Mesothelial cell of epicardium (in vitro differentiated cells): ENCODE measurements at regions not wholly inside any gene's neighbourhood (a gene's known extent, or its start where the extent isn't known, plus 50 kb on each side); places are given as distances from the start of the nearest gene placed in this dataset.

ENCODE experiments used
- DNase-seq, 2 experiments: peaks; one replicate each; pipeline ENCODE4 v3.0.0; 2021; ENCODE audit warnings: low spot score in 2 of 2; ENCODE audit not compliant: unreplicated experiment in 2 of 2
- H3K27ac Mint-ChIP-seq: 2 replicates; pipeline ENCODE4 v1.8.0; 2021; ENCODE audit warnings: mixed read lengths
- H3K27me3 Mint-ChIP-seq: 2 replicates; pipeline ENCODE4 v1.8.0; 2021; ENCODE audit warnings: low read depth, mixed read lengths
- H3K36me3 Mint-ChIP-seq: 2 replicates; pipeline ENCODE4 v1.8.0; 2021; ENCODE audit warnings: mixed read lengths
- H3K4me1 Mint-ChIP-seq: 2 replicates; pipeline ENCODE4 v1.8.0; 2021; ENCODE audit warnings: mixed read lengths
- H3K4me3 Mint-ChIP-seq: 2 replicates; pipeline ENCODE4 v1.8.0; 2021; ENCODE audit warnings: mild to moderate bottlenecking, moderate library complexity, mixed read lengths
- H3K9me3 Mint-ChIP-seq: 2 replicates; pipeline ENCODE4 v1.8.0; 2021; ENCODE audit warnings: mixed read lengths
- TF ChIP-seq, protein P1 (sequence below): fragments of 200-600 bp; sonication (generic); IDR thresholded peaks from one replicate; pipeline ENCODE4 v1.5.0; 2021; ENCODE audit warnings: antibody characterized with exemption; ENCODE audit not compliant: unreplicated experiment

DNA sequence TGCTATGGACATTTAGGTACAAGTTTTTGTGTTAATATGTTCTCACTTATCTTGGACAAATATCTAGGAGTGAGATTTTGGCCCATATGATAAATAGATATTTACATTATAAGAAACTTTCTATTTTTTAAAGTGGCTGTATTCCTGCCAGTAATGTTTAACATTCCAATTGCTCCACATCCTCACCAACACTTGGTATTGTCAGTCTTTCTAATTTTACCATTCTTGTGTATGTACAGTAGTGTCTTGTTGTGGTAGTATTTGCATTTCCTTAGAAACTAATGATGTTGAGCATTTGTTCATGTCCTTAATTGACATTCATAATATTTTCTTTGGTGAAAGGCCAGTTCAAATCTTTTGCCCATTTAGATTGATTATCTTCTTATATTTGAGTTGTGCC, 171.4 kb upstream of the TSHZ3 start:
- no peak for DNase-seq
- Mint-ChIP-seq H3K27me3 (no peaks in the 10 kb centered on the region), H3K9me3 (peaks cover 14% of the 10 kb centered on the region), H3K27ac (no peak overlapping the region), H3K4me3 (no peak overlapping the region), H3K36me3 (peaks cover 2% of the 10 kb centered on the region), H3K4me1 (peaks cover 36% of the 10 kb centered on the region)
- TF ChIP-seq, protein P1, sequence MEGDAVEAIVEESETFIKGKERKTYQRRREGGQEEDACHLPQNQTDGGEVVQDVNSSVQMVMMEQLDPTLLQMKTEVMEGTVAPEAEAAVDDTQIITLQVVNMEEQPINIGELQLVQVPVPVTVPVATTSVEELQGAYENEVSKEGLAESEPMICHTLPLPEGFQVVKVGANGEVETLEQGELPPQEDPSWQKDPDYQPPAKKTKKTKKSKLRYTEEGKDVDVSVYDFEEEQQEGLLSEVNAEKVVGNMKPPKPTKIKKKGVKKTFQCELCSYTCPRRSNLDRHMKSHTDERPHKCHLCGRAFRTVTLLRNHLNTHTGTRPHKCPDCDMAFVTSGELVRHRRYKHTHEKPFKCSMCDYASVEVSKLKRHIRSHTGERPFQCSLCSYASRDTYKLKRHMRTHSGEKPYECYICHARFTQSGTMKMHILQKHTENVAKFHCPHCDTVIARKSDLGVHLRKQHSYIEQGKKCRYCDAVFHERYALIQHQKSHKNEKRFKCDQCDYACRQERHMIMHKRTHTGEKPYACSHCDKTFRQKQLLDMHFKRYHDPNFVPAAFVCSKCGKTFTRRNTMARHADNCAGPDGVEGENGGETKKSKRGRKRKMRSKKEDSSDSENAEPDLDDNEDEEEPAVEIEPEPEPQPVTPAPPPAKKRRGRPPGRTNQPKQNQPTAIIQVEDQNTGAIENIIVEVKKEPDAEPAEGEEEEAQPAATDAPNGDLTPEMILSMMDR: no peak

DNA sequence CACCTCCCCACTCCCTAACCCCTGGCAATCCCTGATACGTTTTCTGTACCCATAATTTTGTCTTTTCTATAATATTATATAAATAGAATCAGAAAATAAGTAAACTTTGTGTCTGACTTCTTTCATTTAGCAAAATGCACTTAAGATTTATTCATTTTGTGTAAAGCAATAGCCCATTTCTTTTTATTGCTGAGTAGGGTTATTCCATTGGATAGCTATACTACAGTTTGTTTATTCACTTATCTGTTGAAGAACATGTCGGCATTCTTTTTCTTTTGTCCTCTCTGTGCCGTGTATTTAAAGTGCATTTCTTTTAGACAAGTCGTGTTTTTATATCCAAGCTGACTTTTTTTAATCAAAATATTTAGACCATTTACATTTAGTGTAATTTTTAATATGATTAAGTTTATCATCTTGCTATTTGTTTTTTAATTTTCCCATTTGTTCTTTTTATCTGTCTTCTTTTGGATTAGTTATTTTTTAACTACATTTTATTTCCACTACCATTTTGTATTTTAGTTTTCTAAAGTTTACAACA, 176.4 kb upstream of the TSHZ3 start:
- Mint-ChIP-seq H3K9me3 (peaks cover 24% of the 10 kb centered on the region), H3K36me3 (peaks cover 2% of the 10 kb centered on the region), H3K4me1 (peaks cover 2% of the 10 kb centered on the region), H3K27me3 (no peaks in the 10 kb centered on the region), H3K4me3 (no peak overlapping the region), H3K27ac (no peak overlapping the region)
- DNase-seq: no peak
- TF ChIP-seq, protein P1: no peak

DNA sequence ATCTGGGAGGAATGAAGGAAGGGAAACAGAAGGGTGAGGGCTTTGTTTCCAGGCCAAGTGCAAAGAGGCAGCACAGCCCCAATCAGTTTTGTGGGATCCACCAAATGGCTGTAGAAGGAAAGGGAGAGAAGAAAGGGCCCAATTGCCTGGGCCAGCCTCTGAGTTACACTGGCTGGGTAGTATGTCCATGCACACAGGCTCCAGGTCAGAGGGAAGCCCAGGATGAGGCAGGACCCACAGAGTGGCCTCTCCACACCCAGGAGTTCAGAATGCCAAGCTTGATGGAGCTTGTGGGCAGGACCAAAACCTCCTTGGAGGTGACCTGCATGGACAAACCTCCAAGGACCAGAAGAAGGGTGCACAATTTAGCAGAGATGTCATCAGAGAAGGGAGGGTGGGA, 178.2 kb upstream of the TSHZ3 start:
- Mint-ChIP-seq H3K36me3 (peaks cover 2% of the 10 kb centered on the region), H3K4me3 (no peak overlapping the region), H3K27me3 (no peaks in the 10 kb centered on the region), H3K9me3 (peaks cover 20% of the 10 kb centered on the region), H3K4me1 (peaks cover 10% of the 10 kb centered on the region), H3K27ac (no peak overlapping the region)
- DNase-seq: no peak
- TF ChIP-seq, protein P1: no peak

DNA sequence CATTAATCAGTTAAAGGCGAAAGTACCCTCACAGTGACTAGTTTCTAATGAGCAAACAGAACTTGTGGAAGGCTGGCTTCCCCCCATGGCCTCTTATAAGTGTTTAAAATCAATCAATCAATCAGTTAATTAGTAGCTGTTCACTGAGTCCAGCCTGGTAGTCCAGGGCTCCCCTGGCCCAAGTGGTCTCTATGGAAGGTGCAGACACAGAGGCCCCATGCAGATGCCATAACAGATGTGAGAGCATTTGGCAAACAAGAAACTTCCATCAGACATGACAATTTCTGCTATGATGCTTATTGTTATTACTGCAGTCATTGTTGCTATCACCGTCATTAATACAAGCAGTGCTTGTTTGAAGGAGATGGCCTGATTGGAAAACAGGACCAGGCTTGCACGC, 179.0 kb upstream of the TSHZ3 start:
- H3K27me3 Mint-ChIP-seq: no peaks in the 10 kb centered on the region
- no peak overlapping the region for H3K27ac Mint-ChIP-seq
- H3K4me1 Mint-ChIP-seq: peaks cover 10% of the 10 kb centered on the region
- DNase-seq: peak in 1 of 2 experiments; percentile 9
- peaks cover 2% of the 10 kb centered on the region for H3K36me3 Mint-ChIP-seq
- peaks cover 20% of the 10 kb centered on the region for H3K9me3 Mint-ChIP-seq
- TF ChIP-seq, protein P1: no peak
- no peak overlapping the region for H3K4me3 Mint-ChIP-seq

DNA sequence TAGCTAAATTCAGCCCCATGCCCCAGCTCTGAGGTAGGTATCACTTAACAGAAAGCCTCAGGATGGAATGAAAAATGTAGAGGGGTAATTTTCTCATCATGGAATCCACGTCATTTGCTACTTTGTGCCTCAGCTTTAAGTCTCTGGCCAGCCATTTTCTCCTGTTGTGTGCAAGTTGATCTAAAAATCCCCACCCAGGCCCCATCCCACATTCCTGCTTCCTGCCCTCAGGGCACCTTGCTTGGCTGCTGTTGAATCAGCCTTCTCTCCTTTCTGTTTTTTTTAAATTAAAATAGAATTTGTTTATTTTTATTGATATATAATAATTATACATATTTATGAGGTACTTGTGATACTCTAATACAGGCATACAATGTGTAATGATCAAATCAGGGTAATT, 179.9 kb upstream of the TSHZ3 start:
- Mint-ChIP-seq H3K4me1 (peaks cover 10% of the 10 kb centered on the region), H3K4me3 (no peak overlapping the region), H3K27ac (no peak overlapping the region), H3K27me3 (no peaks in the 10 kb centered on the region), H3K9me3 (peaks cover 20% of the 10 kb centered on the region), H3K36me3 (peaks cover 2% of the 10 kb centered on the region)
- DNase-seq: peak in 1 of 2 experiments; percentile 45
- TF ChIP-seq, protein P1: no peak

DNA sequence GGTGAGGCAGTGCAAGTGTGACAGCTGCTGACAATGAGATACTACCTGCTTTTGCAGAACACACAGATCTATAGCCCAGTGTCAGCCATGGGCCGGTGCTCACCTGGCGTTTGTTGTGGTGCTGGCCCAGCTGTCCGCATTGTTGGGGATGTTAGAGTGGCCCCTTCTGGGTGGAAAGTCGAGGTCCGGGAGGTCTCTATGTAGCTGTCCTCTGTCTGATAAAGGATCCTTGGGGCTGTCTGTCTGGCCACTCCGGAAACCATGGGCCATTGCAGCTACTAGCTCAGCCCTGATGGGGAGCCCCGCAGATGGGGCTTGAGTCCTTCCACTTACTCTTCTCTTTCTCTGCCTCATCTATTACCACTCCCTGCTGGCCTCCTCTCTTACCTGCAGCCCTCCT, 181.5 kb upstream of the TSHZ3 start:
- H3K4me3 Mint-ChIP-seq: no peak overlapping the region
- no peaks in the 10 kb centered on the region for H3K36me3 Mint-ChIP-seq
- H3K27ac Mint-ChIP-seq: no peak overlapping the region
- H3K9me3 Mint-ChIP-seq: peaks cover 8% of the 10 kb centered on the region
- TF ChIP-seq, protein P1: no peak
- H3K4me1 Mint-ChIP-seq: peaks cover 24% of the 10 kb centered on the region
- no peaks in the 10 kb centered on the region for H3K27me3 Mint-ChIP-seq
- peak in 1 of 2 experiments; percentile 25 for DNase-seq
